Glomerular visceral epithelial cell (primary cell): ENCODE measurements at regions not wholly inside any gene's neighbourhood (a gene's known extent, or its start where the extent isn't known, plus 50 kb on each side); places are given as distances from the start of the nearest gene placed in this dataset.

ENCODE experiments used
- DNase-seq: peaks from one replicate; pipeline ENCODE4 v3.0.0-alpha.2; 2016; ENCODE audit errors: extremely low spot score

DNA sequence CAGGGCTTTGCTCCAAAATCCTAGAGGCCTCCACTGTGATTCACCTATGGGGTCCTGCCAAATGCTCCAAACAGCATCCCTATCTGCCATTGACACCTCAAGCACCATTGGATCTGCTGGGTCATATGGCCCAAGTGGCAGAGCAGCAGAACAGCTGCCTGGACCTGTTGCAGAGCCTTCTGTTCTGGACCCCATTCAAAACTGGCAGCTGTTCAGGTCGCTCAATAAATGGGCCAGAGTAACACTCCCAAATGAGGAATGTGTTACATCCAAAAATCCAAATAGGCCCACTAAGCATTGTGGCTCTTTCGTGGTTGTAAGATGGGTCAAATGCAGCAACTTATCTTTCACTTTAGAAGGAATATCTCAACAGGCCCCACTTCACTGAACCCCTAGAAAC lies 783.6 kb downstream of the DCDC2C start:
- DNase-seq: no peak

DNA sequence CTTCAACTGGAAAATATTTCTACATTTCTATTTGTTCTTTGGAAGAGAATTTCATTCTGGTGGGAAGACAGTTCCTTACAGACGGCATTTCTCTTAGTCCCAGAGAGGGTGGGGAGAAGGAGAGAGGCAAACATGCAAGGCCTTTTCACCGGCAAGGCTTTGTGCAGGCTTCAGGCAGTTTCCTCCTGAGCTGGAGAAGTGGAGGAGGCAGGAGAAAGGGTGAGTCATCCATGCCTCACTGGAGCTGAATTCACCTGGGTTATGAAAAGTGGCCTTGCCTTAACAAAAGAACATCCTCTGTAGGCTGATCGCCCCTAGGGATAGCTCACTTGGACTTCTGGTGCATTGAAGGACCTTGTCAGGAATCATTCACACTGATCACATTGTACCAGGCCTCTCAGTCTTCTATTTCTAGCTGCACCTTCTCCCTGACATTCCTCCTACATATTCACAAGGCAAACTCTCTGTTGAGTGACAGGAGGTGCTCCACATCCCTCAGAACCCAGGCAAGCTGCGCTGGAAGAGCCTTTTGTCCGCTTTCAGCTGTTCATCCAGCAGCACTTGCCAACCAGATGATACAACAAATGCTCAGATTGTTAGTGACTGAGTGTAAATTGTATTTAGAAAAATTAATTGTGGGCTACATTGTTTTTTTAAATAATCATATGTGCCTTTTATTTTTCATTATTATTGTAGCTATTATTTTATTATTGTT lies 796.1 kb downstream of the DCDC2C start:
- no peak for DNase-seq

DNA sequence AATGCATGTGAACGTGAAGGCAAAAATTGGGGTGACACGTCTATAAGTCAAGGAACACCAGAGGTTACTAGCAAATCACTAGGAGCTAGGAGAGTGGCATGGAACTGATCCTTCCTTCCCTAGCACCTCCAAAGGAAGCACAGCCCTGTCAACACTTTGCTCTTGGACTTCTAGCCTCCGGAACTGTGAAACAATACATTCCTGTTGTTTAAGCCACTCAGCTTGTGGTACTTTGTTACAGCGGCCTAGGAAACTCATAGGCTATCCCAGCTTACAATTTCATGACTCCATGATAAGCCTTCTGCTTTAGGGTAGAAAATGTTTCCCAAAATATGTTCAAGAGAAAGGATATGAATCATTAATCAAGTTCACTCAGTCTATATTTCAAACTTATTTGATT lies 798.1 kb downstream of the DCDC2C start:
- DNase-seq: no peak

DNA sequence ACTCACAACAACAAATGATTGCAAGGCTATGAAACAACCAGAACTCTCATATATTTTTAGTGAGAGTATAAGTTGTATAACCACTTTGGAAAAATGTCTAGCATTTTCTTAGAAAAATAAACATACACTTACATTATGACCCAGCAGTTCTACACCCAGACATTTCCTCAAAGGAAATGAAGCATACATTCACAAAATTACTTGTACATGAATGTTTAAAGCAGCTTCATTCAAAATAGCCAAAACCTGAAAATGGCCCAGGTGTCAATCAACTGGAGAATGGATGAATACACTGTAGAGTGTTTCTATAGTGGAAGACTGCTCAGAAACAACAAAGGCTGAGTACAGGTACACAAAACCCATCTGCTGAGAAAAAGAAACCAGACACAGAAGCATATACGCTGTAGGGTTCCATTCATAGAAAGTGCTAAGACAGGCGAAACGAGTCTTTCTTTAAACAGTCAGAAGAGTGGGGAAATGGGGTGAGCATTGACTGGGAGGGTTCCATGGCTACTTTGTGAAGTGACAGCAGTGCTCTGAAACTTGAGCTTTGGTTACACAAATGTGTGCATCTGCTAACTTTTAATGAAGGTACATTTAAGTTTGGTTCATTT lies 799.0 kb downstream of the DCDC2C start:
- no peak for DNase-seq

DNA sequence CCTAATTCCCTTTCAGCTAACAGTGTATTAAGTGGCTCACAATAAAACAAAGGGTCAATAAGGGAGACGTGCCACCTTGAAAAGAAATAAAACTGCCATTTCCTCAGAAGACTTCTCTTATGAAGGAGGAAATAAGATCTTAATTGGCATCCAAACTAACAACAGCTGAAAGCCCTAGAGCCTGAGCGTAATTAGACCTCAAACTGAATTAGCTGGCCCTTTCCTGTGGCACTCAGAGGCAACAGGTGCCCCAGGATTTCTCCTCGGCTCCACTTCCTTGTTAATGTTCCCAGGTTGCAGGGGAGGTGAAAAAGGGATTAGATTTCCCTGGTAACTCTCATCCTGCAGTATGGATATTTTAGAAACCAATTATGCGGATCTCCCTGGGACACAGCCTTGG lies 804.3 kb downstream of the DCDC2C start:
- no peak for DNase-seq

DNA sequence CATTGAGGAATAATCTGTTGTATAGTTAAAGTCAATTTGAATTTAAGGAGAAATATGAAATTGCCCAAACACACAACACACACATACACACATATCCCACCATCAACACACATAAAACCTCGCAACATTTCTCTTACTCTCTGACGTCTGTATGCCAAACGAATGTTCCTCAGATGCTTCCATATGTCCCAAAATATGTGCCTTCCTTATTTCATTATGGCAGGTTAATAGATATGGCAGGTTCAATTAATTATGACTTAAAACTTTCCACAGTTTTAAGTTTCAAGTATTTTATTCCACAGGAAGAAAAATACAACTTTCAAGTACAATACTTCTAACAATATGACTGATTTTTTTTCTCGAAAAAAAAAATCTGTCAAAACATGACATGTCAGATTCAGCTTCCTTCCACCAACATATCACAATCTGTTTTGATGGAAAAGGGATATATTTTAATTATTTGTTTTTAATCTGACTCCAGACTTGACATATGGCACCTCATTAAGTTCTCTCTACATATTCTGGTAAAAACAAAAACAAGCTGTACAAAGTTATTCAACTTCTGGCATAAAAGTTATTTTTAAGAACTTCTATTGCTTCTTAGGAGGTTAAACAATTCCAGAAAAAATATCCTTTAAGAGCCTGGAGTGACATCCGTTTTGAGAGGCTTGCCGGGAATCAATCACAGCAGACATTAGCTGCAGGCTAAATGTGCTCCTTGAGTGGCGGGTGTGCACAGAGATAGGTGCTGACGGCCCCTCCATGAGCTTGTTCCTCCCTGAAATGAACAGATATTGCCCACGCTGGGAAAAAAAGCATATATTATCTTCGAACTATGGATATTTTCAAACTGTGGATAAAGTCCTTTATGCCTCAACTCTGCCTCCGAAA lies 812.7 kb downstream of the DCDC2C start:
- DNase-seq: no peak

DNA sequence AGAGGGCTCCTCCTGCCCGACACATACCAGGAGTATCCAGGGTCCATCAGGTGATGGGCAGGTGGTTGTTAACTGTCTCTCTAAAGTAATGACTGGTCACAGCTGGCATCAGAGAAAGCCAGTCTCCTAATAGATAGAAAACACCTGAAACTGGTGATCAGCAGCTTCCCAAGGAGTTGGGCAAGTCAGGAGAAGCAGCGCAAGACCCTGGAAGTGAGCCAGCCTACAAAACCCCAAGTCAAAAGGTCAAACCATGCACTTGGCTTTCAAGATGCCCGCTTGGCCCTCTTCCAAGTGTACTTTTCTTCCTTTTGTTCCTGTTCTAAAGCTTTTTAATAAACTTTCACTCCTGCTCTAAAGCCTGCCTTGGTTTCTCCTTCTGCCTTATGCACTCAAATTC lies 815.2 kb downstream of the DCDC2C start:
- DNase-seq: no peak

DNA sequence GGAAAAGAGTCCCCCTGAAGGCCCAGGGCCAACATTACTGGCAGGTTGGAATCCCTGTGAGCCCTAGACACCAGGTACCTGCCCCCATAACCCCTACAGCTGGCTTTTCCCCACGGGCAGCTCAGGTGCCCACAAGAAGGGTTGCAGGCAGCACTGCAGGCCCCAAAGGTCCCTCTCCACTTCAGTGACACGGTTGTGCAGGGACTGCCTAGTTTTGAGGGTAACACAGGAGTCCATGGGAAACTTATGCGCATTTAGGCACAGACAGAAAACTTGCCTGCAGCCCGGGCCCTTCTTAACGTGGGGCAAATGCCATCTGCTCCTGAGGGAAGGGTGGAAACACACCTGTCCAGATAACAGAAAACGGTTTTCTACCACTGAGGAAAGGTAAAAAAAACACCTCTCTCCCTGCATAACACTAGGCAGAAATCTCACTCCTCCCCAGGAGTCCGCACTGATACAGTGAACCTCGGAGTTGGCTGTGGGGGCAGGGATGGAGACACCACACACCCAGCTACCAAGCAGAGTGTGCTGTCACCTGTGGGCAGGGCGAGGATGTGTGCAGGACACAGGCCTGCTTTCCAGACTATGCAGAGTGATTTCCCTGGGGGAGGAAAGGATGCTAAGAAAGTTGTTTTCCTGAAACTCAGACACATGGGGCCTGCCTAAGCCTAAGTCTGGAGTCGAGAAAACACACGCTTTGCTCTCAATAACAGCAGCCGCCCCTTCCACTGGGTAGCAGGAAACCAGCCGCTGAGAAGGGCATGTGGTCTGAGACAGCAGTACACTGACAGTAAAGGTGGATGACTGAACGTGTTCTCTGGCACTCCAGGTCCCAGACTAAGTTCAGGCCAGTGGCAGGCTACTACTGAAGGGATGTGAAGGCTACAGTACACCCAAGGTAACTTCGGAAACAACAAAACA lies 819.4 kb downstream of the DCDC2C start:
- no peak for DNase-seq

DNA sequence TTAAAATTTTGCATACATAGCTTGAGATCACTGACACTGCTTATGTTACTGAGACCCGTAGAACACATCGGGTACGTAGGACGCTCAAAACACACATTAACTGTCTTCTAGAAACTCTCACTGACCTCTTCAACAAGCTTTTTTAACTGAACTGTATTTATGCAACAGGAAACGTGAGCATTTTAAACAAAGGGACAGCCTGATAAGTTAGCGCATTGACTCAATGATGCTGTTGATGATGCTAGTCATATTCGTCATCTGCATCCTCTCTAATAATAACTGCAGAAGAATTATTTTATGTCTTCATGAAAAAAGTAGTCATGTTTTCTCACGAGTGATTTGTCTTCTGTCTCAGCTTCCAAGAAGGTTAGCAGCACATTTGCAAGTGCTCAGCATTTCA lies 824.0 kb downstream of the DCDC2C start:
- DNase-seq: no peak

DNA sequence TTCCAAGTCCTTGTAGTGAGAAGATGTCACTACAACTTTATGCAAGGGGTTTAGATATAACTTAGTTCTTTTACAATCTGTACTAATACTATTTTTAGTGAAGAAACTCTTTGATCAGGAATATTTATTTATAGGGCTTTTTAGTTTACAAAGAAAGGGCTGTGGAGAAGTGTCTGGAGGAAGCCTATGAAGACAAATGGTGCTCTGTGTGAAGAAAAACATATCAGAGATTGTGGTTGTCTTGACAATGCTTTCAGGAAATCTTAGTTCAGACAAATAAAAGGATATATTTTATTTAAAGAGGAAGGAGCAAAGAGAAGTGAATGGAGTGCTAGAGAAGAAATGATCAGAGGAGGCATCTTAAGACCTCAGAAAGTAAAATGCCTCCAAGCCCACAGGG lies 824.9 kb downstream of the DCDC2C start:
- no peak for DNase-seq

DNA sequence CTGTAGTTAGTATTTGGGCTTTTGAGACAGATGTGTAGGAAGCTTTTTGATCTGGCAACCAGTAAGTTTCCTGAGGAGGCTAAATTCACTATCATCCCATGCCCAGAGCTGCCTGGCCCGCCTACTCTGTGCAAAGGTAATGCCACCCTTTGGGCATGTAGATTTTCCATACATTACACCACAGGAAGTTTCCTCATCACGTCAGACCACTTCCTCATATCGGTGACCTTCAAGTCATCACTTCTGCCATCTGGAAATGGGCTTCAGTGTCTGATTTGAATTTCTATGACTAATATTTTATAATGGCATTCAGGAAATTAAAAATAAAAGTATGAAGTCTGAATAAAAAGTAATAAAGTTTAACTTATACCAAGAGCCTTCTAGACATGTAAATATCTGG lies 825.4 kb downstream of the DCDC2C start:
- DNase-seq: no peak

DNA sequence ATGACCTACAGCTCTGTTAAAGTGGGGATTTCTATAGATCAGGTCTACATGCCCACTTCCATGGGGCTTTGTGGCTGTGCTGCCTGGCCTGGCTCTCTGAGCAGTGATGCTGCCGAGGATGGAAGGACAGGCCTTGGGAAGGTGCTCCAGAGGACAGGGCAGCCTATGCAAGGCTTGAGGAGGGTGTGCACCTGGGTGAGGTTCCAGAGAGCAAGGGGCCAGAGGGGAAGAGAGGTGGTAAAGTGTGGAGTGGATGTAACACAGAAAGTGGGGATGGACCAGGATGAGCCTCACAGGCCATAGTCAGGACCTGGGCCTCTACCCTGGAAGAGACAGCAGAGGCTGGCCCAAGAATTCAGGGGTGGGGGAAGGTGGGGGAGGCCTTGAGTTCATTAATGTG lies 826.4 kb downstream of the DCDC2C start:
- DNase-seq: no peak

DNA sequence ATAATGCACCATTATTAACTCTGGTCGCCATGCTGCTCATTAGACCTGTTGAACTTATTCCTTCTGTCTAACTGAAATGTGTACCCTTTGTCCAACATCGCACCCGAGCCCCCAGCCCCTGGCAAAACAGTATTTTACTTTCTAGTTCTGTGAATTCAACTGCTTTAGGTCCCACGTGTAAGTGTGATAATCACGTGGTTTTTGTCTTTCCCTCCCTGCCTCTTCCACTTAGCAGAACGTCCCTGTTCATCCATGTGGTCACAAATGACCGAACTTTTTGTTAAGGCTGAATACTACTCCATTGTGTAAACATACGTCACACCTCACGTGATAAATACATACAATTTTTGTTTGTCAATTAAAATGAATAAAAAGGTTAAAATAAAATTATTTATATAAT lies 826.9 kb downstream of the DCDC2C start:
- no peak for DNase-seq

DNA sequence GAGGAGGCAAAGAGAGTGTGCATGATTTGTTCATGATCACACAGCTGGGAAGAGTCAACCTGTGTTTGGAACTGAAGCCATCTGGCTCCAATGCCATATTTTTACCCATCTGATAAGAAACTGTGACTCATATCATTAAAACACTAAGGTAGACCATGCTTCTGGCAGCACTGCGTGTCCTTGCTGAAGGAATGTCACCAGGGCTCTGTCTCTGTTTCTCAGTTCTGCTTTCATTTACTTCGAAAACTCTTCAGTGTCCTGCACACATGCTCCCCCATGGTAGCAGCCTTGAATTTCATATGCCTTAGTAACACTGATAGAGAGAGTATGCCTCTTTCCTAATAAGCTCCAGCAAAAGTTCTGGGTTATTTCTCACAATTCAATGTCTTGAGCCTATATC lies 830.4 kb downstream of the DCDC2C start:
- DNase-seq: no peak

DNA sequence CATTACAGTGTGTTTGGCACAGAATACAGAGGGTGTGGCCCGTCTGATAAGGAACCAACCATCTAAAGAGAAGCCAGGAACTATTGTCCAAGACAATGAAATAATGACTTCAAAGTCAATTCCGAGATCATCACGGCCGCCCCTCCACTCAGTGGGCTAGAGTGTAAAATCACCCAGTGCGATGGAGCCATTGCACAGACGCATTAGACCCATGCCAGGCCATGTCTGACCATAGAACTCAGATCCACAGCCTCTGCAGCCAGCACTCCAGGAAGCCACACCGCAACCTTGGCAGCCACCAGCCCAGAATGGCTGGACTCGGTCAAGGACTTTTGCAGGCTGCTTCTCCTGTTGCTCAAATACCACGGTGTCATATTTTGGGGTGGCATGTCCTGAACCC lies 835.7 kb downstream of the DCDC2C start:
- DNase-seq: no peak

DNA sequence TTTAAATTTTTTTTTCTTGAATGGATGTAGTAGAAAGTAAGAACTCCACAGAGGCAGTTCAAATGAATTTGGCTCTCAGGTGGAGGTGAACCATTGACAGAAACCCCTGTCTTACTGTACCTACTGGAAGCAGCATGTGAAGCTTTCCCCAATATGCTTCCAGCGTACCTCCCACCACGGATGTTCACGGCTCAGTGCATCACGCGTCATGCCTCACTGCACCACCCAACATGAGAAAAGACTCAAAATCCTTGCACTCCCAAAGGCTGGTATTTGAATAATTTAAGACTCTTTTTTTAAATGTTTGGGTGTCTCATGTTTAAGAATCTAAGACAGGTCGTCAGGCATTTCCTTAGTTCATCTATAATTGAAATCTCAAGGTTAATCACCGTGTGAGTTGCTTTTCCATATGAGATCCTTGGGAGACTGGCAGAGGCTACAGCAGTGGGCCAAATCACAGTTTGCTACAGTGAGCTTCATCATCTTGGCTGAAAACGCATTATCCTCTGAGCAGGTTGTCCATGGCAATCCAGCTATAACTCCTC lies 846.4 kb downstream of the DCDC2C start:
- no peak for DNase-seq

DNA sequence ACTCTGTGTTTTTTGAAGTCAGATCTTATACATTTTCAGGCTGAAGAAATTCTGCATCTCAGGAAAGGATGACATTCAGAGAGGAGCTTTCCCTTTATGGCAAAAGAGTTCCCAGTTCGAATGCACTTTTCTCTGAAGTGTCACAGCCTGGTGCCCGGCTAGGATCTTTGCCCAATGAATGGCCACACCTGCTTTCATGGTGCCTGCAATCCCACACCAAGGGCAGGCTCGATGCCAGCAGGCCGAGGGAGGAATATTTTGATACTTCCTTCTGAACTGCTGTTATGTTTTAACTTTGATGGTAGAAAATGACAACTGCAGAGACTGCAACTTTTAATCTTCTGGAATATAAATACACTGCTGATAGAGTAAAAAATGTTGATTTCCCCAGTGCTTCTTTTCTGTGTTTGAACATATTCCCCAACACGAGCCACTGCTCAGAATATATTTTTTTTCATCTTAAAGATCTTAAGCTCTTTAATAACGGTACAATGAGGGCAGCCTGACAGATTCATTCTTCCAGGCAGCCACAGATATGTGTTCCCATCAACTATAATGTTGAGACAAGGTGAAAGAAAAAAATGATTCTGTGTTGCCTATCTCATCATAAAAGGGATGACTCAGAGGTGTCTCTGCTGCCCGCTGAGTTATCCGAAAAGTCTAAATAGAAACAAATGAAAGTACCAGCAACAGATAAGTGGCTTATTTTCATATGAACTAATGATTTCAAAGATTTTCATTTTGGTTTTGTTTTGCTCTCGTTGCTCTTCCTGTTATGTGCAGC lies 848.5 kb downstream of the DCDC2C start:
- DNase-seq: no peak

DNA sequence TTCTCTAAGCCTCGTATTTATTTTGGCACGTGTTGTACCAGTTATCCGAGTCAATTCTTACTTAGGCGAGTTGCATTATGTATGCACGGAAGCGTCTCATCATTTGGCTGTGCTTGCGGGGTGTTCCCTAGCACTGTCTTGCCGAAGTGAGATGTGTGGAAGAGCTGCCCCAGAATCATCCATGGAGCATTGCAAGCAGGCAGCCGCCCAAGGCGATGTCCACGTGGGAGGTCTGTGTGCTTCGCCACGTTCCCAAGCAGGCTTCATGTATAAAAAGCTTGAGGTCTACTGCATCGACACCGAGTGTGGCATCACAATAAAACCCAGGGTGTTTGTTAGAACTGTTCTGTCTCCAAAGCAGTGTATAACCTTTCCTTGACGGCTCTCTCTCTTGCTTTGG lies 849.9 kb downstream of the DCDC2C start:
- DNase-seq: no peak

DNA sequence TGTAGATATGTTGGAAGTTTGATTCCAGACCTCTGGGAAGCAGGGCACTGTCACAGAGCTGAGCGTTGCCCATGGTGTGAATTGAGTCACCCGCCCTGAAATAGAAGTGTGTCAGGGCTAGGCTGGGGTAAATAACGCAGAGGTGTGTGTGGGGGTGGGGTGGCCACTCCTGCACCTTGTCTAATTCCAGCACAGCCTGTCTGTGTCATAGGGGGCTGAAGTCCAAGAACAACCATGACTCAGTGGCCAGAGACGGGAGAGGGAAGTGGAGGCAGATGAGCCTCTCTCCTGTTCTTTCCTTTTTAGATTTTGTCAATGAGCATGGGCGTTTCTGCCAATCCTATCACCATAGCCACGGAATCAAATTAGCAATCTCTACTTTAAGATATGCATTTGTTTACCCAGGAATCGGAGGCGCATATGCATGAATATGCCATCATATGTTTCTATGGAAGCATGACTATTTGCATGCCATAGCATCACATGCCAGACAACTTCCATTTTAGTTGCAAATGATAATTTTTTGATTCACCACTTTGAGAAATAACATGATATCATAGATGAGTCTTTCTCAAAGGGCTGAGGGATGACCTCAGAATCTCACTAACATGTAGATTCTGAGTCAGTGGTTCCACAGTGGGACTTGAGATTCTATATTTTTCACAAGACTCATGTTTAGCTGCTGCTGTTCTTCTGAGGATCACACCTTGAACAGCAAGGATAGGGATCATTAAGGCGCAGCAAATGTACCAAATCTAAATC lies 852.9 kb downstream of the DCDC2C start:
- DNase-seq: no peak

DNA sequence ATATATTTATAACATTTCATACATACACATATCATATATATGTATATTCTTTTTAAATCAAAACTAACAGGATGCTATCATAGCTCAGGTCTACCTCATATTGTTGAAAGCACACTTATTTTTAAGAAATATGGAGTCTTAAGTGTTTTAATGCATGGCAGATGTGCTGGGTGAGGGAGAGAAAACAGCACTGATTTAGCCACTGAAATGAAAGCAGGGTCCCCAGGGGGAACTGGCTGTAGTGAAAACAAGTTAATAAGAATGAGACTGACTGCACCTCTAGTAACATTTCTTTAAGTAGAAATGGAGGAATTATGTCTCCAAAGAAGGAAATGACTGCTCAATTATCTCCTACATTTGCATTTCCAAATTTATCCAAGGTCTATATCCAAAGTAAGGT lies 857.8 kb downstream of the DCDC2C start:
- DNase-seq: no peak
